Neural cell (in vitro differentiated cells): ENCODE measurements at regions not wholly inside any gene's neighbourhood (a gene's known extent, or its start where the extent isn't known, plus 50 kb on each side); places are given as distances from the start of the nearest gene placed in this dataset.

Experiments
- CTCF ChIP-seq: fragments of 450-650 bp; IDR thresholded peaks from 2 replicates; pipeline ENCODE4 v1.5.1; 2014; ENCODE audit warnings: antibody characterized with exemption, mild to moderate bottlenecking, moderate library complexity; ENCODE audit not compliant: poor library complexity, severe bottlenecking
- RAD21 ChIP-seq: fragments of 450-650 bp; conservative IDR thresholded peaks from 2 replicates; pipeline ENCODE4 v1.6.1; 2014; ENCODE audit warnings: antibody characterized with exemption, mild to moderate bottlenecking, moderate library complexity
- SMC3 ChIP-seq: fragments of 450-650 bp; conservative IDR thresholded peaks from 2 replicates; pipeline ENCODE4 v1.6.1; 2014; ENCODE audit warnings: antibody characterized with exemption, mild to moderate bottlenecking, moderate library complexity; ENCODE audit not compliant: poor library complexity

DNA sequence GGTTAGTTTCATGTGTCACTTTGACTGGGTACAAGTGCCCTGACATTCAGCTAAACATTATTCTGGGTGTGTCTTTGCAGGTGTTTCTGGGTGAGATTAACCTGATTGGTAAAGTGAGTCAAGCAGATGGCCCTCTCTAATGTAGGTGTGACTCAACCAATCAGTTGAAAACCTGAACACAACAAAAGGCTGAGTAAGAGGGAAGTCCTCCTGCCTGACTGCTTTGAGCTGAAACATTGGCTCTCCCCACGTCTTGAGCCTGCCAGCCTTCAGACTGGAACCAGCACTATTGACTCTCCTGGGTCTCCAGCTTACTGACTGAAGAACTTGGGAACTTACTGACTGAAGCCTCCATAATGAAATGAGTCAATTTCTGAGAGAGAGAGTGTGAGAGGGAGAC is 70.0 kb upstream of the C21orf91 start:
- TF ChIP-seq RAD21, result no peak
- no peak for TF ChIP-seq CTCF
- no peak for TF ChIP-seq SMC3
